GM23338 (cell line): ENCODE measurements at regions not wholly inside any gene's neighbourhood (a gene's known extent, or its start where the extent isn't known, plus 50 kb on each side); places are given as distances from the start of the nearest gene placed in this dataset.

Experiments used
- EZH2phosphoT487 ChIP-seq: fragments of 200-600 bp; sonication (generic); IDR thresholded peaks from one replicate; pipeline ENCODE4 v1.8.1; 2018; ENCODE audit warnings: antibody characterized with exemption; ENCODE audit not compliant: unreplicated experiment
- JUNB ChIP-seq: IDR thresholded peaks from one replicate; pipeline ENCODE4 v1.6.1; 2016; ENCODE audit warnings: antibody characterized with exemption; ENCODE audit not compliant: unreplicated experiment
- TF ChIP-seq, protein P1 (sequence below), 2 experiments: fragments of 200-600 bp in 1 of 2; sonication (generic) in 1 of 2; conservative IDR thresholded peaks; 2 replicates each; pipeline versions ENCODE4 v1.5.1 to v1.6.1; 2016 to 2017; ENCODE audit warnings: antibody characterized with exemption in 2 of 2, low read depth in 2 of 2, mild to moderate bottlenecking in 2 of 2, moderate library complexity in 1 of 2

DNA sequence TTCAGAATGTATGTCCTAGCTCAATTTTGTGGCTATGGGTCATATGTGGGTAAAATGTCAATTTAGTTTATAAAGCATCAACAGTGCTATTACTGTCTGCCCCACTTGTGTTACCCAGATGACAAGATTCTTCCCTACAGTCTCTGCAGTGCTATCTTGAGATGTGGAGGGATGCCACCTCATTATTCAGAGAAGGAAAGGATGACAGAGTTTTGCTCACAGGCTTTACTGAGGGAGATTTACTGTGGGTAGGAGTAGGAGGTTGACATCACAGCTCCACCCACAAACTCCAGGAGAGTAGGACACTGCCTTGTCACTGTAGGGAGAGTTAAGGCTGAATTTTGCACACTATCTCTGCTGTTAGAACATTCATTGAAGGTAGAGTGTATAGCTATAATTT is 359.3 kb downstream of the HTR1A start:
- TF ChIP-seq, protein P1, sequence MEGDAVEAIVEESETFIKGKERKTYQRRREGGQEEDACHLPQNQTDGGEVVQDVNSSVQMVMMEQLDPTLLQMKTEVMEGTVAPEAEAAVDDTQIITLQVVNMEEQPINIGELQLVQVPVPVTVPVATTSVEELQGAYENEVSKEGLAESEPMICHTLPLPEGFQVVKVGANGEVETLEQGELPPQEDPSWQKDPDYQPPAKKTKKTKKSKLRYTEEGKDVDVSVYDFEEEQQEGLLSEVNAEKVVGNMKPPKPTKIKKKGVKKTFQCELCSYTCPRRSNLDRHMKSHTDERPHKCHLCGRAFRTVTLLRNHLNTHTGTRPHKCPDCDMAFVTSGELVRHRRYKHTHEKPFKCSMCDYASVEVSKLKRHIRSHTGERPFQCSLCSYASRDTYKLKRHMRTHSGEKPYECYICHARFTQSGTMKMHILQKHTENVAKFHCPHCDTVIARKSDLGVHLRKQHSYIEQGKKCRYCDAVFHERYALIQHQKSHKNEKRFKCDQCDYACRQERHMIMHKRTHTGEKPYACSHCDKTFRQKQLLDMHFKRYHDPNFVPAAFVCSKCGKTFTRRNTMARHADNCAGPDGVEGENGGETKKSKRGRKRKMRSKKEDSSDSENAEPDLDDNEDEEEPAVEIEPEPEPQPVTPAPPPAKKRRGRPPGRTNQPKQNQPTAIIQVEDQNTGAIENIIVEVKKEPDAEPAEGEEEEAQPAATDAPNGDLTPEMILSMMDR (conservative IDR thresholded peaks at IDR 0.05; ENCODE audit: low read depth in 2 of 2), result no peak
- TF ChIP-seq JUNB (no peak), EZH2phosphoT487 (no peak)
